OCI-LY3 (cell line): ENCODE measurements at regions not wholly inside any gene's neighbourhood (a gene's known extent, or its start where the extent isn't known, plus 50 kb on each side); places are given as distances from the start of the nearest gene placed in this dataset.

Experiments
- CTCF ChIP-seq: fragments of 200-600, 300-600 bp; sonication (generic); IDR thresholded peaks from 2 replicates; pipeline ENCODE4 v1.5.1; 2014; ENCODE audit warnings: antibody characterized with exemption, low read length, low read depth
- EZH2phosphoT487 ChIP-seq: fragments of 200-600 bp; shearing (Covaris generic); IDR thresholded peaks from 2 replicates; pipeline ENCODE4 v1.6.1; 2018; ENCODE audit warnings: antibody characterized with exemption, mixed run types, low read depth

- TF ChIP-seq CTCF (no peak), EZH2phosphoT487 (no peak)
Measured at GRCh38 chr2:220743203-220743602, 828.9 kb downstream of the EPHA4 start.
